DMS 273 (cell line): ENCODE measurements at regions not wholly inside any gene's neighbourhood (a gene's known extent, or its start where the extent isn't known, plus 50 kb on each side); places are given as distances from the start of the nearest gene placed in this dataset.
"Not testable (repeated sequence)": the region's sequence is repeated elsewhere in the genome, so short reads cannot be mapped to it uniquely, and the experiment has no call there.

Experiments
- DNase-seq: peaks from one replicate; lab custom pipeline; 2025; ENCODE audit not compliant: unreplicated experiment; lab: John Stamatoyannopoulos, UW

GRCh38 chr3:31095255-31095654, 200.8 kb upstream of the GADL1 start:
- no peak for DNase-seq

- no peak for DNase-seq
These were observed 202.4 kb upstream of the GADL1 start for GRCh38 chr3:31096661-31097395.

DNA sequence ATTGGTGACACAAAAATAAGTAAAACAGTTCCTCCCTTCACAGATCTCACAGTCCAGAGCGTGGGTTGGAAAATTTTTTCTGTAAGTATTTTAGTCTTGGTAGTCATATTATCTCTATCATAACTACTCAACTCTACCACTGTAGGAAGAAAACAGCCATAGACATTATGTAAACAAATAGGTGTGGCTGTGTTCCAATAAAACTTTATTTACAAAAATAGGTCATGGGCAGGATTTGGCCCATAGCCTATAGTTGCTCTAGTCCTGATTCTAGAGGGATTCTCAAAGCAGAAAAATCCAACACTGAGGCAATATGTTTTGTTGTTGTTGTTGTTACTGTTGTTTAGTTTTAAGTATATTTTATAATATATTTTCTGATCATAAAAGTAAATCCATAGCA, 206.1 kb upstream of the GADL1 start:
- DNase-seq = no peak

- DNase-seq = not testable (repeated sequence)
These were observed 206.8 kb upstream of the GADL1 start for GRCh38 chr3:31101285-31101684.

GRCh38 chr3:31102196-31102879, 207.9 kb upstream of the GADL1 start:
- no peak for DNase-seq

DNA sequence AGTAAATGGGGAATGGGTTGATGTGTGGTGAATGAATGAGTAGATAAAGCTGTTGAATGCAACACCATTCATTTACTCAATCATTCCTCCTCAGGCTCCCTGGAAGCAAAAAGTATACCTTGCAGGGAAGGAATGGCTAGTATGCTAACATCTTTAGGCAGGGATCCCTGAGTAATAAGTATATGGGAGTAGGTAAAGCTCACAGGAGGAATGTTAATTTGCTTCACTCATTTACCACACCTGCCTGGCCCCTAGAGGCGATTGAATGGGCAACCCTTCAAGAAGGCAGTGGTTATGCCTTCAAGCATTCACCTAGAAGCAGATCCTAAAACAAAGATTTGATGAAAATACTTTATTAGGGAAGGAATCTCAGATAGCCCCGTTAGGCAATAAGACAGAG, 208.7 kb upstream of the GADL1 start:
- no peak for DNase-seq

DNA sequence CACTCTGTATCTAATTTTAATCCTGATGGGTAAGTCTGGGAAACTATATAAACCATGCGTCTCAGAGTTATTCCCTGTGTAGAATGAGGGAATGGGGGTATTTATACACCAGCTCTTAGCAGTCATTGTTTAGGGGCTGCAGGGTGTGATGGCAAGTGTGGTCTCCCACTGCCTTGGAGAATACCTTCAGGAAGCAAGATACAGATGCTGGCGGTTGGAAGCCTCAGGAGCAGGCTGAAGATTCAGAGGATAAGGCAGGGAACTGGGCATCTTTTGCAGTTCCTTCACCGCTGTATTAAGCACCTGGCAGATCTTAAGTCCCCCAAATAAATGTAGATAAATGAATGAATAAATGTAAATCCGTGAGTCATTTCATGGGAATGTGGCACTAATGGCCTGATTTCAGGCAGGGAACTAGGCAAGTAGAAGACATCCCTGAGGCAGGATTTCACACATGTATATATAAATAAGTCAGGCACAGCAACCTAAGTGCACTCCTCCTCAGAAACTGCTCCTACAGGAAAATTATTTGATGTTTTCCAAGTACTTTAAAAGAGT, 209.2 kb upstream of the GADL1 start:
- no peak for DNase-seq

DNA sequence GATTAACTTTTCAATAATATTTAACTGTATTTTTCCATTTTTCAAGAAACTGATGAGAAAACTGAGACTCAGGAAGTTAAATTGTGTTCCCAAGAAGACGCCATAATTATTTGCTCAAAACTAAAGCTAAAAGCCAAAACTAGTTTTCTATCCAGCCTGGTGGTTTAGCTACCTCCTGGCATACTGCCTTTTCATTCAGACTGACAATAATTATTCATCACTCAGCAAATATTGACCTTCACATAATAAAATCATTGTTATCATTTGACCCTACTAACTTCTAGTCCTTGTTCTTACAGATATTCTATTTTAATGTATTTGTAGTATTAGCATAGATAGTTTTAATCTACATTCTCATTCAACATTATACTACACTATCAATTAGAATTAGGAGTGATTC, 210.6 kb upstream of the GADL1 start:
- no peak for DNase-seq

DNA sequence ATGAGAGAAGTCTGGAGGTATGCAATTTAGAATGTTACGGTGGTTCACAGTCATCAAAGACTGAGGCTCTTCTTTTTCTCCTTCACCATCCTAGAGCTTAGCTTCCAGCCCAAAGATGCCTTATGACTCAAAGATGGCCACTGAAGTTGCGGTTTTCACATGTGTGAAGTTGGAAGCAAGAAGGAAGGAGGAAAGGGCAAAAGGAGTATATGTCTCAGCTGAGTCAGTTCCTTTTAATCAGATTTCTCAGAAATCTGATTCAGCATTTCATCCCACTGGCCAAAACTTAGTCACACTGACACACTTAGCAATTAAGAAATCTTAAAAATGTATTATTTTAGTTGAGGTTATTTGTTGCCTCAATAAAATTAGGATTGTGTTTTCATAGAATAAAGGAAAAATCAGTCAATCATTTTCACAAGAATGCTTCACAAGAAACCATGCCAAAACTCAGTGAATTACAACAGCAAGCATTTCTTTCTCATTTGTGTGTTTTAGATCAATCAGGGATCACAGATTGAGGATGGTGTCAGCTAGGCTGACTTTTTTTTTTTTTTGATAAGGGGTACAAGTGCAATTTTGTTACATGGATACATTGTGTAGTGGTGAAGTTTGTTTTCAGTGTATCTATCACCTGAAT, 211.1 kb upstream of the GADL1 start:
- DNase-seq = no peak

DNA sequence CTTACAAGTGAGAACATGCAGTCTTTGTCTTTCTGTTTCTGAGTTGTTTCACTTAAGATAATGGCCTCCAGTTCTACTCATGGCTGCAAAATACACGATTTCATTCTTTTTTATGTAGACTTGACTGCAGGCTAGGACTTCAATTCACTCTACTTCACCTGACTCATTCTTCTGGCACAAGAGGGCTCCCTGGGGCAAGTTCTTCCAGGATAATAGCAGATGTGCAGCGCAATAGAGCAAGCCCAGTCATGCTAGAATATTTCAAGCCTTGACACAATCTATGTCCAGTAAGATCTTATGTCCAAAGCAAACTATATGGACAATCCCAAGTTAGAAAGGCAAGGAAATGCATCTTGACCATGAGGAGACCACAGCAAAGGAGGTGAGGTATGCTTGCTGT, 211.7 kb upstream of the GADL1 start:
- peak; percentile 20 for DNase-seq

DNA sequence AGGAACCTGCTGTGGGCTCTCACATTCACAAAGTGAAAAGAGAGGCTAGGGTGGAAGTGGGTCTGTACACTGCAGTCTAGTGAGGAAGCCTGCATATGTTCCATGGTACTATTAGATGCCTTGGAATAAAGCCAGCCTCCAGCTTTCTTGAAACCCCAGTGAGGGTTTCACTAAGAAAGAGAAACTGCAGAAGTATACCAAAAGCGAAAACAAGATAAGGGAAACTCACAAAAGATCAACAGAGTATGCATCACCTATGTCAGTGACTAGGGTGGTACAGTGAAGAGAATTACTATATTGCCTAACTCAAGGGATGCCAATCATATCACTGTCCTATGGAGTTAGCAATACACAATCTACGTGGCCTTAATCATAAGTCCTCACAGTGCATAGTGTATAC, 212.5 kb upstream of the GADL1 start:
- peak; percentile 2 for DNase-seq

DNA sequence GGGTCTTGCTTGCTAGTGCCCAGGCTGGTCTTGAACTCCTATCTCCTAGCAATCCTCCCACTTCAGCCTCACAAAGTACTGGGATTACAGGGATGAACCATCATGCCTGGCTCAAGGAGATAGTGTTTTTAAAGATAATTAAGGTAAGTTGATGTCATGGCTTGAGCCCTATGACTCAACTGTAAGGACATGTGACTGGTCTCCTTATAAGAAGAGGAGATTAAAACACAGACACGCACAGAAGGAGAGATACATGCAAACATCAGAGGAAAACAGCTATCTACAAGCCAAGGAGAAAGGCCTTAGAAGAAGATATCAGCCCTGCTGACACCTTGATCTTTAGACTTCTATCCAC, 220.4 kb upstream of the GADL1 start:
- DNase-seq = no peak

- not testable (repeated sequence) for DNase-seq
These were observed 221.1 kb upstream of the GADL1 start for GRCh38 chr3:31115531-31115930.

GRCh38 chr3:31116651-31117050, 222.2 kb upstream of the GADL1 start:
- no peak for DNase-seq

GRCh38 chr3:31117854-31118253, 223.4 kb upstream of the GADL1 start:
- DNase-seq = no peak

DNA sequence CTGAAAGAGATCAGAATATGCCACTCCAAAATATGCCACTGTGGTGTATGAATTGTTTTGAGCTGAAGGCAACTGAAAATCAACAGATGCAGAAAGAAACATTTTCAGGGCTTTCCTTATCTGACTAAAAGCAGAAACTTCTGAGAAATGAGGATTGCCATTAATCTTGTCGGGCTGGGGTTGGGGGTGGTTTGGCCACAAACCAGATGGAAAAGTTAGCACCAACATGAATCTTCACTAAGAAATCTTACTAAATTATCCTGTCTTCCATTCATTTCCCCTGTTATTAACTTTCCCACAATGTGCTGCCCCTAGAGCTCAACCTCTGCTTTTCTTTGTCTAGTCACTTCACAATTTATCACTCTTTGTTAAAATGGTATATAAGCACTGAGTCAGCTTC, 229.9 kb upstream of the GADL1 start:
- no peak for DNase-seq

DNA sequence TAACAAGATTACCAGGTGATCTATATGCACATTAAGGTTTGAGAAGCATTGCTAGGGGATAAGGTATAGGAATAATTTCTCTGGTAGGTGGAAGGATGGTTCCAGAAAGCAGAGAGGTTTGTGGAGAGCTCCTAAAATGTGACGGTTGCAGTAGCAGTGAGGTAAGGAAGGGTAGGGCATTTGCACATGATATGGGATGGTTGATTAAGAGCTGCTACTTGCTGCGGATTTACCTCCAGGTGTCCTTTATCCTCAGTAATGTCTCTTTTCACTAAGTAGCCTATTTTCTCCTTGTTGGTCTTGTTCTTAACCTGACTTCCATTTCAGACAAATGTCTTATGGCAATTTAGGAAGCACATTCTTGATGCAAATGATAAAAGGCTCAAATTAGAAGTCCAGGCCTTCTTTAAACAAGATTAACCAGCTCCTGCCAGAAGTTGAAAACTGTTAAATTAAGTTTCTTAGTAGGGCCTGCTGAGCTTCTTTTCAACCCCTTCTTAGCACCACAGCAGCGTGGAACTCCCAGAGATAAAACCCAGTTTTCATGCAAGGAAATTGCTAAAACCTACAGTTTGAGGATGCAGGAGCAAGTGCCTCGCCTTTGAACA, 231.1 kb upstream of the GADL1 start:
- no peak for DNase-seq

- no peak for DNase-seq
These were observed 234.8 kb upstream of the GADL1 start for GRCh38 chr3:31129241-31129640.

GRCh38 chr3:31132132-31132769, 237.8 kb upstream of the GADL1 start:
- DNase-seq = peak; percentile 41

- DNase-seq = no peak
These were observed 239.1 kb upstream of the GADL1 start for GRCh38 chr3:31133541-31133940.

DNA sequence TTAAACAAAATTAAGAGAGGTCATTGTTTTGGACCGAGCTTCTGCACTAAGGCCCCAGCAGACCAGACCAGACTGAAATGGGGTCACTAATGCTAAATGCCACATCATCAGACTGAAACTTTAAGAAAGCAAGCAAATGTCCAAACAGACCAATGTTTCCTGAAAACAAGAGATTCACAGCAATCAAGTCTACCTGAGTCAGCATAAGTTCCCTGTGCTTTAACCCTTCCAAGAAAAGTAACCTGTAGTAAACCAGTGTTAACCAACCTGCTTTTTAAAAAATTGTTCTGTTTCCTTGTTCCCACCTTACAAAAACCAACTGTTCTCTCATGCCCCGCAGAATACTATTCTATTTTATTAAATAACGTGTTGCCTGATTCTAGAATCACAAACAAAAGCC, 241.1 kb upstream of the GADL1 start:
- DNase-seq = no peak
